ENCODE measurements at regions not wholly inside any gene's neighbourhood (a gene's known extent, or its start where the extent isn't known, plus 50 kb on each side); places are given as distances from the start of the nearest gene placed in this dataset.

- WGBS (ENCODE audit: missing lambda C conversion rate) = 63% methylated on average over 2 of the region's 2 CpGs
- H3K27ac ChIP-seq = peak overlapping the region; percentile 8 to 66; a peak in 4 of 6 replicates
- no peak for FAIRE-seq
- H3K4me2 ChIP-seq = peak overlapping the region; percentile 60
- ChIA-PET CTCF (interaction anchor here (0.6 to 1.0 kb wide), 2 partner anchors 10 to 1020 kb away, joined by 3 to 4 read pairs; no protein-coding TSS in a partner anchor), POLR2A (no interaction called here)
- H3K4me3 ChIP-seq = no peak overlapping the region
- peaks cover 27% of the 10 kb centered on the region for H3K4me1 ChIP-seq
- TF ChIP-seq MAFK (IDR thresholded peaks at IDR 0.05; ENCODE audit: partially characterized antibody) (no peak), HOXB5 (CRISPR knock-in tag; IDR thresholded peaks at IDR 0.05) (no peak), RARB (CRISPR knock-in tag; IDR thresholded peaks at IDR 0.05) (no peak), TP53 (CRISPR knock-in tag; IDR thresholded peaks at IDR 0.05) (no peak), NFE2L2 (conservative IDR thresholded peaks at IDR 0.05; ENCODE audit: low read length) (no peak), REST (IDR thresholded peaks at IDR 0.05) (no peak), PBX3 (IDR thresholded peaks at IDR 0.05) (no peak)
- ATAC-seq = peak in 1 of 2 experiments; percentile 13; a peak in 1 of 6 replicates
- no peak for DNase-seq (ENCODE audit: low read depth in 1 of 2, low spot score in 1 of 2)
- no peaks in the 10 kb centered on the region for H3K9me3 ChIP-seq
These were observed 255.0 kb upstream of the PHYHIPL start for GRCh38 chr10:58921421-58921855.

GRCh38 chr10:58925381-58925780 lies 251.1 kb upstream of the PHYHIPL start:
- H3K4me3 ChIP-seq = no peak overlapping the region
- no peak for TF ChIP-seq CTCF (IDR thresholded peaks at IDR 0.05)
- TF ChIP-seq TFCP2L1 (CRISPR knock-in tag; IDR thresholded peaks at IDR 0.05) = no peak
- TF ChIP-seq HOXB5 (CRISPR knock-in tag; IDR thresholded peaks at IDR 0.05) = no peak
- no peak for TF ChIP-seq RFX5 (IDR thresholded peaks at IDR 0.05)
- no peak for TF ChIP-seq CHD4 (IDR thresholded peaks at IDR 0.05; ENCODE audit: borderline replicate concordance)
- TF ChIP-seq FOSB (CRISPR knock-in tag; IDR thresholded peaks at IDR 0.05) = no peak
- TF ChIP-seq POLR2AphosphoS2 (conservative IDR thresholded peaks at IDR 0.05; ENCODE audit: low read length) = no peak
- ATAC-seq (no peak), DNase-seq (ENCODE audit: low read depth in 1 of 2, low spot score in 1 of 2) (no peak), FAIRE-seq (no peak)
- no peaks in the 10 kb centered on the region for H3K9me3 ChIP-seq
- 79% methylated on average over 2 of the region's 2 CpGs for WGBS (ENCODE audit: missing lambda C conversion rate)
- no peak overlapping the region for H3K27ac ChIP-seq
- H3K4me2 ChIP-seq = no peak overlapping the region
- ChIA-PET CTCF (interaction anchor here (0.9 to 1.3 kb wide), 2 partner anchors 12 to 144 kb away, joined by 3 read pairs; no protein-coding TSS in a partner anchor), POLR2A (no interaction called here)
- peaks cover 15% of the 10 kb centered on the region for H3K4me1 ChIP-seq

- Histone ChIP-seq H3K4me2 (no peak overlapping the region), H3K27ac (no peak overlapping the region), H3K9me3 (no peaks in the 10 kb centered on the region), H3K4me3 (no peak overlapping the region), H3K4me1 (no peaks in the 10 kb centered on the region)
- CTCF ChIA-PET = interaction anchor here (1.1 to 1.4 kb wide), 3 partner anchors 9 to 57 kb away, joined by 3 read pairs; no protein-coding TSS in a partner anchor
- ATAC-seq (no peak), FAIRE-seq (no peak), DNase-seq (ENCODE audit: low read depth in 1 of 2, low spot score in 1 of 2) (no peak)
- POLR2A ChIA-PET = no interaction called here
- WGBS (ENCODE audit: missing lambda C conversion rate) = 76% methylated on average over 4 of the region's 4 CpGs
- TF ChIP-seq NPAS2 (CRISPR knock-in tag; IDR thresholded peaks at IDR 0.05; ENCODE audit: borderline replicate concordance) (no peak), CBX8 (IDR thresholded peaks at IDR 0.05) (no peak), EHMT2 (IDR thresholded peaks at IDR 0.05; ENCODE audit: low read depth) (no peak), ZC3H11A (IDR thresholded peaks at IDR 0.05) (no peak), PBX3 (IDR thresholded peaks at IDR 0.05) (no peak), KDM1A (IDR thresholded peaks at IDR 0.05; ENCODE audit: low read depth) (no peak), HOXB5 (CRISPR knock-in tag; IDR thresholded peaks at IDR 0.05) (no peak), MYC (IDR thresholded peaks at IDR 0.05; ENCODE audit: borderline replicate concordance, low read length) (no peak), MAZ (IDR thresholded peaks at IDR 0.05; ENCODE audit: borderline replicate concordance, low read depth, low read length) (no peak), E2F6 (IDR thresholded peaks at IDR 0.05; ENCODE audit: borderline replicate concordance, low read depth) (no peak), RAD21 (conservative IDR thresholded peaks at IDR 0.05 in 1 of 2, IDR thresholded peaks at IDR 0.05 in 1 of 2) (no peak), NFE2L2 (conservative IDR thresholded peaks at IDR 0.05; ENCODE audit: low read length) (no peak), TFCP2L1 (CRISPR knock-in tag; IDR thresholded peaks at IDR 0.05) (no peak), RNF2 (IDR thresholded peaks at IDR 0.05; ENCODE audit: borderline replicate concordance, low read depth) (no peak), FOSL2 (IDR thresholded peaks at IDR 0.05) (no peak), FOSL2 (CRISPR knock-in tag; IDR thresholded peaks at IDR 0.05) (no peak), JUN (IDR thresholded peaks at IDR 0.05) (no peak)
These were observed 245.9 kb upstream of the PHYHIPL start for GRCh38 chr10:58930500-58930899.
